ENCODE measurements at regions not wholly inside any gene's neighbourhood (a gene's known extent, or its start where the extent isn't known, plus 50 kb on each side); places are given as distances from the start of the nearest gene placed in this dataset.
"Not testable (repeated sequence)": the region's sequence is repeated elsewhere in the genome, so short reads cannot be mapped to it uniquely, and the experiment has no call there.

- no peak for TF ChIP-seq CTCF (IDR thresholded peaks at IDR 0.05; ENCODE audit: insufficient read depth, low read depth, low read length, missing control alignments)
- DNase-seq (ENCODE audit: low read depth), result no peak
- H3K4me3 ChIP-seq (ENCODE audit: low read depth, low read length), result no peak overlapping the region
Observed at GRCh38 chr15:92796161-92796611, 103.9 kb upstream of the CHD2 start.

GRCh38 chr15:92797168-92798052 lies 102.7 kb upstream of the CHD2 start:
- DNase-seq (ENCODE audit: low read depth), result peak; percentile 83
- no peak overlapping the region for H3K4me3 ChIP-seq (ENCODE audit: low read depth, low read length)
- TF ChIP-seq CTCF (IDR thresholded peaks at IDR 0.05; ENCODE audit: insufficient read depth, low read depth, low read length, missing control alignments), result peak; percentile 55

- no peak for TF ChIP-seq CTCF (IDR thresholded peaks at IDR 0.05; ENCODE audit: insufficient read depth, low read depth, low read length, missing control alignments)
- H3K4me3 ChIP-seq (ENCODE audit: low read depth, low read length), result no peak overlapping the region
- DNase-seq (ENCODE audit: low read depth), result no peak
Observed at GRCh38 chr15:92800013-92800412, 100.1 kb upstream of the CHD2 start.

GRCh38 chr15:92800416-92801055 lies 99.6 kb upstream of the CHD2 start:
- not testable (repeated sequence) for DNase-seq (ENCODE audit: low read depth); H3K4me3 ChIP-seq (ENCODE audit: low read depth, low read length)

GRCh38 chr15:92801056-92801773 lies 98.9 kb upstream of the CHD2 start:
- DNase-seq (ENCODE audit: low read depth); H3K4me3 ChIP-seq (ENCODE audit: low read depth, low read length): not testable (repeated sequence)

- no peak overlapping the region for H3K4me3 ChIP-seq (ENCODE audit: low read depth, low read length)
- DNase-seq (ENCODE audit: low read depth), result no peak
- no peak for TF ChIP-seq CTCF (IDR thresholded peaks at IDR 0.05; ENCODE audit: insufficient read depth, low read depth, low read length, missing control alignments)
Observed at GRCh38 chr15:92801774-92802464, 98.2 kb upstream of the CHD2 start.

GRCh38 chr15:92803536-92803851 lies 96.6 kb upstream of the CHD2 start:
- TF ChIP-seq CTCF (IDR thresholded peaks at IDR 0.05; ENCODE audit: insufficient read depth, low read depth, low read length, missing control alignments), result no peak
- no peak for DNase-seq (ENCODE audit: low read depth)
- H3K4me3 ChIP-seq (ENCODE audit: low read depth, low read length), result no peak overlapping the region

All from GM12865 (cell line).